H9 (cell line): ENCODE measurements at regions not wholly inside any gene's neighbourhood (a gene's known extent, or its start where the extent isn't known, plus 50 kb on each side); places are given as distances from the start of the nearest gene placed in this dataset.

Experiments used
- DNase-seq: peaks from one replicate; pipeline ENCODE4 v3.0.0-alpha.2; 2017
- H2AFZ ChIP-seq: one replicate; pipeline ENCODE4 v1.6.1; 2013; ENCODE audit warnings: mild to moderate bottlenecking, low read length, control low read depth, moderate library complexity
- H2AK5ac ChIP-seq: 2 replicates; pipeline ENCODE4 v1.6.1; 2013; ENCODE audit warnings: low read length, control low read depth, mixed read lengths; ENCODE audit not compliant: insufficient read length
- H2BK120ac ChIP-seq: one replicate; pipeline ENCODE4 v1.6.1; 2013; ENCODE audit warnings: low read depth, mild to moderate bottlenecking, low read length, control low read depth, inconsistent platforms; ENCODE audit not compliant: poor library complexity, severe bottlenecking
- H2BK12ac ChIP-seq: 2 replicates; pipeline ENCODE4 v1.6.1; 2013; ENCODE audit warnings: low read length, control low read depth, mixed read lengths, low read depth; ENCODE audit not compliant: insufficient read length
- H2BK15ac ChIP-seq: 2 replicates; pipeline ENCODE4 v1.6.1; 2013; ENCODE audit warnings: low read depth, low read length, control low read depth
- H2BK20ac ChIP-seq: one replicate; pipeline ENCODE4 v1.6.1; 2013; ENCODE audit warnings: low read depth, mild to moderate bottlenecking, low read length, control low read depth, inconsistent platforms; ENCODE audit not compliant: poor library complexity, severe bottlenecking
- H2BK5ac ChIP-seq: 2 replicates; pipeline ENCODE4 v1.6.1; 2013; ENCODE audit warnings: low read length, control low read depth, mixed read lengths; ENCODE audit not compliant: insufficient read length
- H3K14ac ChIP-seq: 2 replicates; pipeline ENCODE4 v1.6.1; 2013; ENCODE audit warnings: low read length, control low read depth; ENCODE audit not compliant: insufficient read depth
- H3K18ac ChIP-seq: 2 replicates; pipeline ENCODE4 v1.6.1; 2013; ENCODE audit warnings: low read depth, mild to moderate bottlenecking, mixed read lengths, low read length, control low read depth; ENCODE audit not compliant: insufficient read length
- H3K23ac ChIP-seq: 2 replicates; pipeline ENCODE4 v1.6.1; 2013; ENCODE audit warnings: low read length, control low read depth, mixed read lengths, low read depth; ENCODE audit not compliant: insufficient read length
- H3K23me2 ChIP-seq: 2 replicates; pipeline ENCODE4 v1.6.1; 2013; ENCODE audit warnings: low read depth, mild to moderate bottlenecking, mixed read lengths, low read length, control low read depth; ENCODE audit not compliant: insufficient read length, poor library complexity, severe bottlenecking
- H3K27ac ChIP-seq: 2 replicates; pipeline ENCODE4 v1.5.1; 2013; ENCODE audit warnings: low read length, control low read depth, mixed read lengths, low read depth; ENCODE audit not compliant: insufficient read length
- H3K27me3 ChIP-seq: 2 replicates; pipeline ENCODE4 v1.6.1; 2013; ENCODE audit warnings: low read length, control low read depth, inconsistent platforms; ENCODE audit not compliant: insufficient read depth
- H3K4ac ChIP-seq: 2 replicates; pipeline ENCODE4 v1.6.1; 2013; ENCODE audit warnings: low read depth, mild to moderate bottlenecking, control low read depth, inconsistent platforms, low read length, moderate library complexity
- H3K4me1 ChIP-seq: 2 replicates; pipeline ENCODE4 v1.6.1; 2013; ENCODE audit warnings: low read length, control low read depth, inconsistent platforms; ENCODE audit not compliant: insufficient read depth
- H3K4me2 ChIP-seq: 2 replicates; pipeline ENCODE4 v1.6.1; 2013; ENCODE audit warnings: low read length, control low read depth, mixed read lengths; ENCODE audit not compliant: insufficient read length, insufficient read depth
- H3K56ac ChIP-seq: 2 replicates; pipeline ENCODE4 v1.6.1; 2013; ENCODE audit warnings: low read depth, mild to moderate bottlenecking, mixed read lengths, low read length, control low read depth; ENCODE audit not compliant: insufficient read length
- H3K79me1 ChIP-seq: 2 replicates; pipeline ENCODE4 v1.6.1; 2013; ENCODE audit warnings: low read depth, mild to moderate bottlenecking, moderate library complexity, low read length, control low read depth, inconsistent platforms; ENCODE audit not compliant: insufficient read depth, poor library complexity, severe bottlenecking
- H3K79me2 ChIP-seq: 2 replicates; pipeline ENCODE4 v1.6.1; 2013; ENCODE audit warnings: low read length, control low read depth, inconsistent platforms; ENCODE audit not compliant: insufficient read depth
- H3K9ac ChIP-seq: 2 replicates; pipeline ENCODE4 v1.6.1; 2013; ENCODE audit warnings: low read length, control low read depth, mixed read lengths; ENCODE audit not compliant: insufficient read length; ENCODE audit errors: extremely low read depth
- H3K9me3 ChIP-seq: one replicate; pipeline ENCODE4 v1.6.1; 2013; ENCODE audit warnings: low read depth, low read length, inconsistent platforms; ENCODE audit not compliant: control insufficient read depth
- H3T11ph ChIP-seq: one replicate; pipeline ENCODE4 v1.6.1; 2013; ENCODE audit warnings: mild to moderate bottlenecking, low read length, control low read depth, inconsistent platforms
- H4K20me1 ChIP-seq: one replicate; pipeline ENCODE4 v1.6.1; 2013; ENCODE audit not compliant: control insufficient read depth, insufficient read length, insufficient read depth
- H4K5ac ChIP-seq: 2 replicates; pipeline ENCODE4 v1.6.1; 2013; ENCODE audit warnings: low read depth, mild to moderate bottlenecking, mixed read lengths, low read length, control low read depth; ENCODE audit not compliant: insufficient read length
- H4K8ac ChIP-seq: replicated peaks from 2 replicates; pipeline ENCODE4 v1.6.1; 2013; ENCODE audit warnings: low read length, control low read depth, mixed read lengths, low read depth; ENCODE audit not compliant: insufficient read length
- H4K91ac ChIP-seq: 2 replicates; pipeline ENCODE4 v1.6.1; 2013; ENCODE audit warnings: low read depth, mild to moderate bottlenecking, moderate library complexity, mixed read lengths, low read length, control low read depth; ENCODE audit not compliant: insufficient read length
- H3K27ac Mint-ChIP-seq, 3 experiments: 2 replicates in 2 of 3; 3 replicates in 1 of 3; pipeline ENCODE4 v1.8.0; 2020 to 2021; ENCODE audit warnings: mixed read lengths in 3 of 3, mild to moderate bottlenecking in 1 of 3, moderate library complexity in 1 of 3
- H3K27me3 Mint-ChIP-seq: 2 replicates; pipeline ENCODE4 v1.8.0; 2021; ENCODE audit warnings: low read depth, mild to moderate bottlenecking, moderate library complexity, mixed read lengths
- H3K36me3 Mint-ChIP-seq, 3 experiments: 2 replicates in 2 of 3; 3 replicates in 1 of 3; pipeline ENCODE4 v1.8.0; 2020 to 2021; ENCODE audit warnings: low read depth in 3 of 3, mixed read lengths in 3 of 3; ENCODE audit not compliant: insufficient read depth in 1 of 3
- H3K4me1 Mint-ChIP-seq, 2 experiments: 2 replicates each; pipeline ENCODE4 v1.8.0; 2020; ENCODE audit warnings: mixed read lengths in 2 of 2
- H3K4me3 Mint-ChIP-seq, 2 experiments: 2 replicates in 1 of 2; 3 replicates in 1 of 2; pipeline ENCODE4 v1.8.0; 2020 to 2021; ENCODE audit warnings: mild to moderate bottlenecking in 2 of 2, mixed read lengths in 2 of 2, moderate library complexity in 1 of 2
- H3K9me3 Mint-ChIP-seq, 2 experiments: 2 replicates in 1 of 2; 3 replicates in 1 of 2; pipeline ENCODE4 v1.8.0; 2020; ENCODE audit warnings: mild to moderate bottlenecking in 2 of 2, mixed read lengths in 2 of 2, moderate library complexity in 1 of 2
- WGBS: extraction: QIAGEN DNeasy Blood & Tissue Kit; methylation state at CpG from one replicate; pipeline ENCODE4 v1.1.7; 2013; ENCODE audit warnings: missing lambda C conversion rate, low lambda C conversion rate, mixed read lengths; ENCODE audit not compliant: insufficient read length; ENCODE audit errors: extremely low coverage; 5-methylcytosine and 5-hydroxymethylcytosine counted together
- TF ChIP-seq, protein P1 (sequence below): fragments of 200-600 bp; sonication (generic); conservative IDR thresholded peaks from 3 replicates; pipeline ENCODE4 v1.8.0; 2021; ENCODE audit warnings: antibody characterized with exemption, mild to moderate bottlenecking

DNA sequence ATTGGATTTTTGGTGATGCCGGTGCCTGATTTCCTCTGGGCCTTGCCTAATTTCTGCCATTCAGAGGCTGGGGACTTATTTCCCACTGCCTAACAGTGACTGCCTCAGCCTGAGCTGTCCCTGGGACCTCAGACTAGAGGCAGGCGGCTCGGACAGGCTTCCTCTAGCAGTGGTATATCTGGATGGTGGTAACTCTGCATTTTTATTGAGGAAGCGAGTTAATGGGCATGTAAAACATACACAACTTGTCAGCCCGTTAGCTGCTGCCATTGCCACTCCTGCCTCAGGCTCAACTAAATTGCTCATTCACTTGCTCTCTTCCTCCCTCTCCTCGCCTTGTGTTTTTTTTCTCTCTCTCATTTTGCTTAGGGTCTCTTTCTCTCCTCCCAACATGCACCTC, 561.6 kb downstream of the BUD13 start:
- H2BK15ac ChIP-seq: no peak overlapping the region
- TF ChIP-seq, protein P1, sequence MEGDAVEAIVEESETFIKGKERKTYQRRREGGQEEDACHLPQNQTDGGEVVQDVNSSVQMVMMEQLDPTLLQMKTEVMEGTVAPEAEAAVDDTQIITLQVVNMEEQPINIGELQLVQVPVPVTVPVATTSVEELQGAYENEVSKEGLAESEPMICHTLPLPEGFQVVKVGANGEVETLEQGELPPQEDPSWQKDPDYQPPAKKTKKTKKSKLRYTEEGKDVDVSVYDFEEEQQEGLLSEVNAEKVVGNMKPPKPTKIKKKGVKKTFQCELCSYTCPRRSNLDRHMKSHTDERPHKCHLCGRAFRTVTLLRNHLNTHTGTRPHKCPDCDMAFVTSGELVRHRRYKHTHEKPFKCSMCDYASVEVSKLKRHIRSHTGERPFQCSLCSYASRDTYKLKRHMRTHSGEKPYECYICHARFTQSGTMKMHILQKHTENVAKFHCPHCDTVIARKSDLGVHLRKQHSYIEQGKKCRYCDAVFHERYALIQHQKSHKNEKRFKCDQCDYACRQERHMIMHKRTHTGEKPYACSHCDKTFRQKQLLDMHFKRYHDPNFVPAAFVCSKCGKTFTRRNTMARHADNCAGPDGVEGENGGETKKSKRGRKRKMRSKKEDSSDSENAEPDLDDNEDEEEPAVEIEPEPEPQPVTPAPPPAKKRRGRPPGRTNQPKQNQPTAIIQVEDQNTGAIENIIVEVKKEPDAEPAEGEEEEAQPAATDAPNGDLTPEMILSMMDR: no peak
- H3K27me3 Mint-ChIP-seq: peaks cover 2% of the 10 kb centered on the region; the same call in 1 of the 2 replicates
- no peak overlapping the region for H3K14ac ChIP-seq
- H2BK20ac ChIP-seq: no peak overlapping the region
- H3K9ac ChIP-seq: no peak overlapping the region
- H3K79me2 ChIP-seq: no peaks in the 10 kb centered on the region
- H3K56ac ChIP-seq: no peak overlapping the region
- H2BK5ac ChIP-seq: no peak overlapping the region
- H4K8ac ChIP-seq: no peak overlapping the region
- no peak overlapping the region for H3K4me2 ChIP-seq
- H3K36me3 Mint-ChIP-seq: no peaks in the 10 kb centered on the region
- no peak overlapping the region for H2AFZ ChIP-seq
- DNase-seq: no peak
- H2AK5ac ChIP-seq: no peak overlapping the region
- no peaks in the 10 kb centered on the region for H3K79me1 ChIP-seq
- H3K4me1 Mint-ChIP-seq: peaks cover 0 to 7% of the 10 kb centered on the region in 2 experiments; a peak in 3 of 4 replicates
- no CpG with 5 or more reads among the region's 6 CpGs for whole genome bisulfite sequencing
- H3K4ac ChIP-seq: no peak overlapping the region
- H4K20me1 ChIP-seq: no peaks in the 10 kb centered on the region
- no peak overlapping the region for H2BK12ac ChIP-seq
- no peak overlapping the region for H4K5ac ChIP-seq
- H3K4me1 ChIP-seq: no peaks in the 10 kb centered on the region
- H3K18ac ChIP-seq: no peak overlapping the region
- H3K23ac ChIP-seq: no peak overlapping the region
- no peak overlapping the region for H3K27ac Mint-ChIP-seq
- H4K91ac ChIP-seq: no peak overlapping the region
- H3K4me3 Mint-ChIP-seq: no peak overlapping the region
- H3K27me3 ChIP-seq: no peaks in the 10 kb centered on the region
- no peaks in the 10 kb centered on the region for H3K9me3 Mint-ChIP-seq
- no peak overlapping the region for H3K27ac ChIP-seq
- no peaks in the 10 kb centered on the region for H3K23me2 ChIP-seq
- H2BK120ac ChIP-seq: no peak overlapping the region
- no peaks in the 10 kb centered on the region for H3K9me3 ChIP-seq
- H3T11ph ChIP-seq: no peak overlapping the region
